H9 (cell line): ENCODE measurements at regions not wholly inside any gene's neighbourhood (a gene's known extent, or its start where the extent isn't known, plus 50 kb on each side); places are given as distances from the start of the nearest gene placed in this dataset.

Source experiments
- DNase-seq: peaks from one replicate; pipeline ENCODE4 v3.0.0-alpha.2; 2017
- H2AFZ ChIP-seq: one replicate; pipeline ENCODE4 v1.6.1; 2013; ENCODE audit warnings: mild to moderate bottlenecking, low read length, control low read depth, moderate library complexity
- H2AK5ac ChIP-seq: 2 replicates; pipeline ENCODE4 v1.6.1; 2013; ENCODE audit warnings: low read length, control low read depth, mixed read lengths; ENCODE audit not compliant: insufficient read length
- H2BK120ac ChIP-seq: one replicate; pipeline ENCODE4 v1.6.1; 2013; ENCODE audit warnings: low read depth, mild to moderate bottlenecking, low read length, control low read depth, inconsistent platforms; ENCODE audit not compliant: poor library complexity, severe bottlenecking
- H2BK12ac ChIP-seq: 2 replicates; pipeline ENCODE4 v1.6.1; 2013; ENCODE audit warnings: low read length, control low read depth, mixed read lengths, low read depth; ENCODE audit not compliant: insufficient read length
- H2BK15ac ChIP-seq: 2 replicates; pipeline ENCODE4 v1.6.1; 2013; ENCODE audit warnings: low read depth, low read length, control low read depth
- H2BK20ac ChIP-seq: one replicate; pipeline ENCODE4 v1.6.1; 2013; ENCODE audit warnings: low read depth, mild to moderate bottlenecking, low read length, control low read depth, inconsistent platforms; ENCODE audit not compliant: poor library complexity, severe bottlenecking
- H2BK5ac ChIP-seq: 2 replicates; pipeline ENCODE4 v1.6.1; 2013; ENCODE audit warnings: low read length, control low read depth, mixed read lengths; ENCODE audit not compliant: insufficient read length
- H3K14ac ChIP-seq: 2 replicates; pipeline ENCODE4 v1.6.1; 2013; ENCODE audit warnings: low read length, control low read depth; ENCODE audit not compliant: insufficient read depth
- H3K18ac ChIP-seq: 2 replicates; pipeline ENCODE4 v1.6.1; 2013; ENCODE audit warnings: low read depth, mild to moderate bottlenecking, mixed read lengths, low read length, control low read depth; ENCODE audit not compliant: insufficient read length
- H3K23ac ChIP-seq: 2 replicates; pipeline ENCODE4 v1.6.1; 2013; ENCODE audit warnings: low read length, control low read depth, mixed read lengths, low read depth; ENCODE audit not compliant: insufficient read length
- H3K23me2 ChIP-seq: 2 replicates; pipeline ENCODE4 v1.6.1; 2013; ENCODE audit warnings: low read depth, mild to moderate bottlenecking, mixed read lengths, low read length, control low read depth; ENCODE audit not compliant: insufficient read length, poor library complexity, severe bottlenecking
- H3K27ac ChIP-seq: 2 replicates; pipeline ENCODE4 v1.5.1; 2013; ENCODE audit warnings: low read length, control low read depth, mixed read lengths, low read depth; ENCODE audit not compliant: insufficient read length
- H3K27me3 ChIP-seq: 2 replicates; pipeline ENCODE4 v1.6.1; 2013; ENCODE audit warnings: low read length, control low read depth, inconsistent platforms; ENCODE audit not compliant: insufficient read depth
- H3K4ac ChIP-seq: 2 replicates; pipeline ENCODE4 v1.6.1; 2013; ENCODE audit warnings: low read depth, mild to moderate bottlenecking, control low read depth, inconsistent platforms, low read length, moderate library complexity
- H3K4me1 ChIP-seq: 2 replicates; pipeline ENCODE4 v1.6.1; 2013; ENCODE audit warnings: low read length, control low read depth, inconsistent platforms; ENCODE audit not compliant: insufficient read depth
- H3K4me2 ChIP-seq: 2 replicates; pipeline ENCODE4 v1.6.1; 2013; ENCODE audit warnings: low read length, control low read depth, mixed read lengths; ENCODE audit not compliant: insufficient read length, insufficient read depth
- H3K56ac ChIP-seq: 2 replicates; pipeline ENCODE4 v1.6.1; 2013; ENCODE audit warnings: low read depth, mild to moderate bottlenecking, mixed read lengths, low read length, control low read depth; ENCODE audit not compliant: insufficient read length
- H3K79me1 ChIP-seq: 2 replicates; pipeline ENCODE4 v1.6.1; 2013; ENCODE audit warnings: low read depth, mild to moderate bottlenecking, moderate library complexity, low read length, control low read depth, inconsistent platforms; ENCODE audit not compliant: insufficient read depth, poor library complexity, severe bottlenecking
- H3K79me2 ChIP-seq: 2 replicates; pipeline ENCODE4 v1.6.1; 2013; ENCODE audit warnings: low read length, control low read depth, inconsistent platforms; ENCODE audit not compliant: insufficient read depth
- H3K9ac ChIP-seq: 2 replicates; pipeline ENCODE4 v1.6.1; 2013; ENCODE audit warnings: low read length, control low read depth, mixed read lengths; ENCODE audit not compliant: insufficient read length; ENCODE audit errors: extremely low read depth
- H3K9me3 ChIP-seq: one replicate; pipeline ENCODE4 v1.6.1; 2013; ENCODE audit warnings: low read depth, low read length, inconsistent platforms; ENCODE audit not compliant: control insufficient read depth
- H3T11ph ChIP-seq: one replicate; pipeline ENCODE4 v1.6.1; 2013; ENCODE audit warnings: mild to moderate bottlenecking, low read length, control low read depth, inconsistent platforms
- H4K20me1 ChIP-seq: one replicate; pipeline ENCODE4 v1.6.1; 2013; ENCODE audit not compliant: control insufficient read depth, insufficient read length, insufficient read depth
- H4K5ac ChIP-seq: 2 replicates; pipeline ENCODE4 v1.6.1; 2013; ENCODE audit warnings: low read depth, mild to moderate bottlenecking, mixed read lengths, low read length, control low read depth; ENCODE audit not compliant: insufficient read length
- H4K8ac ChIP-seq: replicated peaks from 2 replicates; pipeline ENCODE4 v1.6.1; 2013; ENCODE audit warnings: low read length, control low read depth, mixed read lengths, low read depth; ENCODE audit not compliant: insufficient read length
- H4K91ac ChIP-seq: 2 replicates; pipeline ENCODE4 v1.6.1; 2013; ENCODE audit warnings: low read depth, mild to moderate bottlenecking, moderate library complexity, mixed read lengths, low read length, control low read depth; ENCODE audit not compliant: insufficient read length
- H3K27ac Mint-ChIP-seq, 3 experiments: 2 replicates in 2 of 3; 3 replicates in 1 of 3; pipeline ENCODE4 v1.8.0; 2020 to 2021; ENCODE audit warnings: mixed read lengths in 3 of 3, mild to moderate bottlenecking in 1 of 3, moderate library complexity in 1 of 3
- H3K27me3 Mint-ChIP-seq: 2 replicates; pipeline ENCODE4 v1.8.0; 2021; ENCODE audit warnings: low read depth, mild to moderate bottlenecking, moderate library complexity, mixed read lengths
- H3K36me3 Mint-ChIP-seq, 3 experiments: 2 replicates in 2 of 3; 3 replicates in 1 of 3; pipeline ENCODE4 v1.8.0; 2020 to 2021; ENCODE audit warnings: low read depth in 3 of 3, mixed read lengths in 3 of 3; ENCODE audit not compliant: insufficient read depth in 1 of 3
- H3K4me1 Mint-ChIP-seq, 2 experiments: 2 replicates each; pipeline ENCODE4 v1.8.0; 2020; ENCODE audit warnings: mixed read lengths in 2 of 2
- H3K4me3 Mint-ChIP-seq, 2 experiments: 2 replicates in 1 of 2; 3 replicates in 1 of 2; pipeline ENCODE4 v1.8.0; 2020 to 2021; ENCODE audit warnings: mild to moderate bottlenecking in 2 of 2, mixed read lengths in 2 of 2, moderate library complexity in 1 of 2
- H3K9me3 Mint-ChIP-seq, 2 experiments: 2 replicates in 1 of 2; 3 replicates in 1 of 2; pipeline ENCODE4 v1.8.0; 2020; ENCODE audit warnings: mild to moderate bottlenecking in 2 of 2, mixed read lengths in 2 of 2, moderate library complexity in 1 of 2
- WGBS: extraction: QIAGEN DNeasy Blood & Tissue Kit; methylation state at CpG from one replicate; pipeline ENCODE4 v1.1.7; 2013; ENCODE audit warnings: missing lambda C conversion rate, low lambda C conversion rate, mixed read lengths; ENCODE audit not compliant: insufficient read length; ENCODE audit errors: extremely low coverage; 5-methylcytosine and 5-hydroxymethylcytosine counted together
- TF ChIP-seq, protein P1 (sequence below): fragments of 200-600 bp; sonication (generic); conservative IDR thresholded peaks from 3 replicates; pipeline ENCODE4 v1.8.0; 2021; ENCODE audit warnings: antibody characterized with exemption, mild to moderate bottlenecking

DNA sequence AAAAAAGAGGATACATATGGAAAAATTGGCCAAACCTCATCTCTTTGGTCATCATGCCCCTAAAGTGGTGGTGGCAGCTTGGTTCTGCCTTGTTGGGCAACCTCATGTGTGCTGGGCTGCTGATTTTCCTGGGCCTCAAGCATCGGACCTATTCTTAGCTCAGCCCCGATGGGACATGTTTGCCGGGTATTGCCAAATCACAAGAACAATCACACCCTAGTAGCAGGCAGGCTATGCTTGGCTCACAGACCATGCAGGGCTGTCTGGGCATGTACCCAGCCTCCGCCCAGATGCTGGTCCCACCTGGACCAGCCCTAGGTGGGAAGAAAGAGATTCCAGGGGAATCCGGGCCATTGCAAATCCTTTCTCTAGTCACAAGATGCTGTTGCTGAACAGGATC is 189.4 kb upstream of the FGGY start:
- Histone ChIP-seq H3K56ac (no peak overlapping the region), H2BK12ac (no peak overlapping the region), H3K79me2 (no peaks in the 10 kb centered on the region), H2AK5ac (no peak overlapping the region), H2AFZ (no peak overlapping the region), H3T11ph (no peak overlapping the region), H3K18ac (no peak overlapping the region), H3K23ac (no peak overlapping the region), H3K4me2 (no peak overlapping the region), H2BK120ac (no peak overlapping the region), H3K14ac (peak overlapping the region; percentile 11; the same call in 1 of the 2 replicates), H4K91ac (no peak overlapping the region), H2BK15ac (no peak overlapping the region), H3K4me1 (peaks cover 4% of the 10 kb centered on the region; the same call in 1 of the 2 replicates), H3K27me3 (no peaks in the 10 kb centered on the region), H3K9ac (no peak overlapping the region), H3K23me2 (no peaks in the 10 kb centered on the region), H3K27ac (no peak overlapping the region), H2BK5ac (no peak overlapping the region), H4K5ac (no peak overlapping the region), H3K79me1 (no peaks in the 10 kb centered on the region), H4K8ac (no peak overlapping the region), H2BK20ac (no peak overlapping the region), H3K4ac (no peak overlapping the region), H3K9me3 (no peaks in the 10 kb centered on the region), H4K20me1 (no peaks in the 10 kb centered on the region)
- Mint-ChIP-seq H3K9me3 (peaks cover 0 to 2% of the 10 kb centered on the region in 2 experiments; a peak in 1 of 5 replicates), H3K27me3 (peaks cover 1% of the 10 kb centered on the region; the same call in 1 of the 2 replicates), H3K4me3 (no peak overlapping the region), H3K4me1 (peaks cover 20 to 32% of the 10 kb centered on the region in 2 experiments), H3K27ac (0 out of 7 replicates have a peak overlapping the region, but pooled peaks of 1 of the 3 experiments have one; percentile 47), H3K36me3 (no peaks in the 10 kb centered on the region)
- no CpG with 5 or more reads among the region's 5 CpGs for WGBS
- TF ChIP-seq, protein P1, sequence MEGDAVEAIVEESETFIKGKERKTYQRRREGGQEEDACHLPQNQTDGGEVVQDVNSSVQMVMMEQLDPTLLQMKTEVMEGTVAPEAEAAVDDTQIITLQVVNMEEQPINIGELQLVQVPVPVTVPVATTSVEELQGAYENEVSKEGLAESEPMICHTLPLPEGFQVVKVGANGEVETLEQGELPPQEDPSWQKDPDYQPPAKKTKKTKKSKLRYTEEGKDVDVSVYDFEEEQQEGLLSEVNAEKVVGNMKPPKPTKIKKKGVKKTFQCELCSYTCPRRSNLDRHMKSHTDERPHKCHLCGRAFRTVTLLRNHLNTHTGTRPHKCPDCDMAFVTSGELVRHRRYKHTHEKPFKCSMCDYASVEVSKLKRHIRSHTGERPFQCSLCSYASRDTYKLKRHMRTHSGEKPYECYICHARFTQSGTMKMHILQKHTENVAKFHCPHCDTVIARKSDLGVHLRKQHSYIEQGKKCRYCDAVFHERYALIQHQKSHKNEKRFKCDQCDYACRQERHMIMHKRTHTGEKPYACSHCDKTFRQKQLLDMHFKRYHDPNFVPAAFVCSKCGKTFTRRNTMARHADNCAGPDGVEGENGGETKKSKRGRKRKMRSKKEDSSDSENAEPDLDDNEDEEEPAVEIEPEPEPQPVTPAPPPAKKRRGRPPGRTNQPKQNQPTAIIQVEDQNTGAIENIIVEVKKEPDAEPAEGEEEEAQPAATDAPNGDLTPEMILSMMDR = no peak
- no peak for DNase-seq
